PC-3 (cell line): ENCODE measurements at regions not wholly inside any gene's neighbourhood (a gene's known extent, or its start where the extent isn't known, plus 50 kb on each side); places are given as distances from the start of the nearest gene placed in this dataset.

ENCODE experiments used
- ATAC-seq: fragments of 200-7000 bp; cut with Tn5 transposase; 2 replicates; pipeline ENCODE4 v1.9.1; 2020; ENCODE audit warnings: mild to moderate bottlenecking, moderate library complexity
- BruUV-seq: library from RNA; stranded (reverse); fragments of 400-500 nt; replicated peaks from 2 replicates; lab custom pipeline; 2021; lab: Mats Ljungman, UMichigan
- CTCF ChIA-PET: fragments of 300-600 bp; sonication (Branson Sonifier 250); formaldehyde crosslinking; loops from one replicate; lab custom pipeline; 2022; ENCODE audit warnings: antibody characterized with exemption; lab: Charles Lee
- POLR2A ChIA-PET: fragments of 300-600 bp; sonication (Branson Sonifier 250); formaldehyde crosslinking; loops from one replicate; lab custom pipeline; 2022; ENCODE audit warnings: antibody characterized with exemption; ENCODE audit not compliant: unreplicated experiment; lab: Charles Lee
- DNase-seq: peaks from one replicate; pipeline ENCODE4 v3.0.0-alpha.2; 2015
- H2AFZ ChIP-seq: fragments of 300-600 bp; sonication (generic); 2 replicates; pipeline ENCODE4 v1.6.0; 2016; ENCODE audit warnings: antibody characterized with exemption, low read length
- H3F3A ChIP-seq: fragments of 300-600 bp; sonication (generic); one replicate; pipeline ENCODE4 v1.6.0; 2017; ENCODE audit warnings: antibody characterized with exemption, low read length, control low read depth, mild to moderate bottlenecking; ENCODE audit not compliant: unreplicated experiment
- H3K27ac ChIP-seq: fragments of 300-600 bp; sonication (generic); 2 replicates; pipeline ENCODE4 v1.5.1; 2016; ENCODE audit warnings: mild to moderate bottlenecking, low read length
- H3K27me3 ChIP-seq: fragments of 300-600 bp; sonication (generic); 2 replicates; pipeline ENCODE4 v1.6.1; 2016; ENCODE audit warnings: low read length, mixed read lengths
- H3K36me3 ChIP-seq: fragments of 300-600 bp; sonication (generic); 2 replicates; pipeline ENCODE4 v1.6.1; 2016; ENCODE audit warnings: low read depth, mixed run types, low read length, mixed read lengths
- H3K4me1 ChIP-seq: fragments of 300-600 bp; sonication (generic); 2 replicates; pipeline ENCODE4 v1.5.1; 2016; ENCODE audit warnings: low read length; ENCODE audit not compliant: insufficient read depth
- H3K4me2 ChIP-seq: fragments of 300-600 bp; sonication (generic); 2 replicates; pipeline ENCODE4 v1.6.0; 2016; ENCODE audit warnings: low read length
- H3K4me3 ChIP-seq: fragments of 300-600 bp; sonication (generic); 2 replicates; pipeline ENCODE4 v1.5.1; 2016; ENCODE audit warnings: mild to moderate bottlenecking, low read length, mixed read lengths
- H3K79me2 ChIP-seq: fragments of 300-600 bp; sonication (generic); 2 replicates; pipeline ENCODE4 v1.6.1; 2017; ENCODE audit warnings: low read length, mixed read lengths
- H3K9ac ChIP-seq: fragments of 300-600 bp; sonication (generic); 2 replicates; pipeline ENCODE4 v1.6.0; 2016; ENCODE audit warnings: mild to moderate bottlenecking, low read length
- H3K9me2 ChIP-seq: fragments of 300-600 bp; sonication (generic); replicated peaks from 2 replicates; pipeline ENCODE4 v1.6.1; 2016; ENCODE audit warnings: mixed run types, low read length, mixed read lengths
- H3K9me3 ChIP-seq: fragments of 300-600 bp; sonication (generic); 2 replicates; pipeline ENCODE4 v1.6.1; 2016; ENCODE audit warnings: low read length, mixed read lengths
- H4K20me1 ChIP-seq: fragments of 300-600 bp; sonication (generic); 2 replicates; pipeline ENCODE4 v1.6.1; 2016; ENCODE audit warnings: low read length, mixed read lengths
- CTCF ChIP-seq: fragments of 300-600 bp; sonication (generic); conservative IDR thresholded peaks from 2 replicates; pipeline ENCODE4 v1.5.1; 2017; ENCODE audit warnings: antibody characterized with exemption, low read depth, mild to moderate bottlenecking, low read length
- EZH2 ChIP-seq: fragments of 300-600 bp; sonication (generic); IDR thresholded peaks from one replicate; pipeline ENCODE4 v1.6.1; 2017; ENCODE audit warnings: antibody characterized with exemption, mild to moderate bottlenecking, low read length; ENCODE audit not compliant: unreplicated experiment
- EZH2phosphoT487 ChIP-seq: fragments of 300-600 bp; sonication (generic); IDR thresholded peaks from 2 replicates; pipeline ENCODE4 v1.6.1; 2018; ENCODE audit warnings: mild to moderate bottlenecking, antibody characterized with exemption, low read length, borderline replicate concordance
- intact Hi-C: fragments of 100-400 bp; cut with micrococcal nuclease; formaldehyde crosslinking; loops from 2 replicates; pipeline ENCODE4 v1.9.0; 2023

GRCh38 chr3:18211116-18211515, 214.0 kb downstream of the SATB1 start:
- Histone ChIP-seq H3K27me3 (no peaks in the 10 kb centered on the region), H3F3A (no peaks in the 10 kb centered on the region), H3K9me3 (no peaks in the 10 kb centered on the region), H3K4me1 (no peaks in the 10 kb centered on the region), H3K9ac (no peak overlapping the region), H2AFZ (no peak overlapping the region), H3K9me2 (no peaks in the 10 kb centered on the region), H3K36me3 (no peaks in the 10 kb centered on the region), H3K4me3 (no peak overlapping the region), H4K20me1 (no peaks in the 10 kb centered on the region), H3K27ac (no peak overlapping the region), H3K79me2 (no peaks in the 10 kb centered on the region), H3K4me2 (no peak overlapping the region)
- CTCF ChIA-PET, result no interaction called here
- no peak for TF ChIP-seq CTCF
- TF ChIP-seq EZH2, result no peak
- no peak for TF ChIP-seq EZH2phosphoT487
- intact Hi-C loops, result no loop called here
- no TSS peak for BruUV-seq
- POLR2A ChIA-PET, result no interaction called here
- no peak for DNase-seq
- ATAC-seq, result no peak

GRCh38 chr3:18208856-18209255, 216.3 kb downstream of the SATB1 start:
- Histone ChIP-seq H3K4me1 (no peaks in the 10 kb centered on the region), H3K27ac (no peak overlapping the region), H3K4me3 (no peak overlapping the region), H3K4me2 (no peak overlapping the region), H4K20me1 (no peaks in the 10 kb centered on the region), H2AFZ (no peak overlapping the region), H3F3A (no peaks in the 10 kb centered on the region), H3K9me2 (no peaks in the 10 kb centered on the region), H3K9ac (no peak overlapping the region), H3K79me2 (no peaks in the 10 kb centered on the region), H3K9me3 (no peaks in the 10 kb centered on the region), H3K27me3 (no peaks in the 10 kb centered on the region), H3K36me3 (no peaks in the 10 kb centered on the region)
- intact Hi-C loops, result no loop called here
- DNase-seq (no peak), ATAC-seq (no peak)
- POLR2A ChIA-PET, result no interaction called here
- TF ChIP-seq EZH2phosphoT487 (no peak), EZH2 (no peak), CTCF (no peak)
- CTCF ChIA-PET, result no interaction called here
- no TSS peak for BruUV-seq

- no peaks in the 10 kb centered on the region for H4K20me1 ChIP-seq
- no peaks in the 10 kb centered on the region for H3K79me2 ChIP-seq
- H3K9me2 ChIP-seq, result no peaks in the 10 kb centered on the region
- intact Hi-C loops, result no loop called here
- H3K4me2 ChIP-seq, result no peak overlapping the region
- no peak for TF ChIP-seq EZH2
- no peak for TF ChIP-seq EZH2phosphoT487
- no peak for TF ChIP-seq CTCF
- H3K27me3 ChIP-seq, result no peaks in the 10 kb centered on the region
- BruUV-seq, result no TSS peak
- no peaks in the 10 kb centered on the region for H3K36me3 ChIP-seq
- no peak overlapping the region for H3K9ac ChIP-seq
- no peak for ATAC-seq
- H3F3A ChIP-seq, result no peaks in the 10 kb centered on the region
- no peak overlapping the region for H3K4me3 ChIP-seq
- ChIA-PET CTCF (no interaction called here), POLR2A (interaction anchor here (0.5 kb wide), 1 partner anchor 84 kb away, joined by 3 read pairs; no protein-coding TSS in a partner anchor)
- DNase-seq, result no peak
- H3K4me1 ChIP-seq, result no peaks in the 10 kb centered on the region
- no peak overlapping the region for H2AFZ ChIP-seq
- H3K27ac ChIP-seq, result no peak overlapping the region
- no peaks in the 10 kb centered on the region for H3K9me3 ChIP-seq
These were observed 217.0 kb downstream of the SATB1 start for GRCh38 chr3:18208091-18208490.
